GM12878 (cell line): ENCODE measurements at regions not wholly inside any gene's neighbourhood (a gene's known extent, or its start where the extent isn't known, plus 50 kb on each side); places are given as distances from the start of the nearest gene placed in this dataset.

Source experiments
- ATAC-seq: fragments of 200-7000 bp; cut with Tn5 transposase; 3 replicates; pipeline ENCODE4 v1.9.1; 2020; ENCODE audit warnings: mild to moderate bottlenecking, moderate library complexity
- BruUV-seq: library from RNA; stranded (reverse); fragments of 400-500 nt; replicated peaks from 2 replicates; lab custom pipeline; 2021; lab: Mats Ljungman, UMichigan
- CTCF ChIA-PET: fragments of 300-600 bp; sonication (Branson Sonifier 250); formaldehyde crosslinking; extraction: SDS; loops from one replicate; lab custom pipeline; 2021; ENCODE audit warnings: inconsistent platforms; lab: Yijun Ruan, JAX
- POLR2A ChIA-PET: fragments of 350-600 bp; formaldehyde crosslinking; extraction: SDS; loops from one replicate; lab custom pipeline; 2021; ENCODE audit warnings: inconsistent platforms; lab: Charles Lee
- RAD21 ChIA-PET: fragments of 300-600 bp; sonication (Branson Sonifier 250); formaldehyde crosslinking; loops from one replicate; lab custom pipeline; 2023; ENCODE audit warnings: antibody characterized with exemption; ENCODE audit not compliant: unreplicated experiment; lab: Charles Lee
- SMC1A ChIA-PET: fragments of 300-600 bp; sonication (Branson Sonifier 250); formaldehyde crosslinking; loops from one replicate; lab custom pipeline; 2023; ENCODE audit not compliant: unreplicated experiment, uncharacterized antibody; lab: Charles Lee
- DNase-seq: peaks from one replicate; pipeline ENCODE4 v3.0.0-alpha.2; 2011; ENCODE audit warnings: low read depth, low spot score
- FAIRE-seq: peaks from 3 replicates; lab custom pipeline; 2011; peaks lifted over from hg19 to GRCh38; lab: Jason Lieb, UNC
- H2AFZ ChIP-seq: 2 replicates; pipeline ENCODE4 v1.6.0; 2011; ENCODE audit warnings: low read depth, low read length, control low read depth; ENCODE audit not compliant: control insufficient read depth
- H3K27ac ChIP-seq: 2 replicates; pipeline ENCODE4 v1.5.1; 2011; ENCODE audit warnings: control low read depth; ENCODE audit not compliant: control insufficient read depth, insufficient read depth
- H3K27me3 ChIP-seq, 2 experiments: replicated peaks in 1 of 2; 2 replicates each; pipeline versions ENCODE4 v1.6.0 to v1.6.1; 2011; ENCODE audit warnings: low read length in 1 of 2; ENCODE audit not compliant: control insufficient read depth in 2 of 2, insufficient read depth in 2 of 2
- H3K36me3 ChIP-seq, 2 experiments: 2 replicates each; pipeline ENCODE4 v1.5.1; 2011; ENCODE audit warnings: low read length in 1 of 2; ENCODE audit not compliant: control insufficient read depth in 2 of 2, insufficient read depth in 2 of 2
- H3K4me1 ChIP-seq: 2 replicates; pipeline ENCODE4 v1.6.1; 2011; ENCODE audit warnings: mild to moderate bottlenecking, low read length, moderate library complexity, mixed read lengths; ENCODE audit not compliant: control insufficient read depth, insufficient read depth
- H3K4me2 ChIP-seq: 2 replicates; pipeline ENCODE4 v1.6.0; 2011; ENCODE audit warnings: control low read depth; ENCODE audit not compliant: control insufficient read depth, insufficient read depth
- H3K4me3 ChIP-seq: fragments of 200-600 bp; sonication (generic); 2 replicates; pipeline ENCODE4 v1.5.1; 2016
- H3K79me2 ChIP-seq: 2 replicates; pipeline ENCODE4 v1.6.0; 2011; ENCODE audit warnings: low read length; ENCODE audit not compliant: control insufficient read depth, insufficient read depth
- H3K9ac ChIP-seq: 2 replicates; pipeline ENCODE4 v1.8.0; 2011; ENCODE audit warnings: low read length, control low read depth, mixed read lengths; ENCODE audit not compliant: control insufficient read depth, insufficient read depth
- H3K9me3 ChIP-seq: replicated peaks from 3 replicates; pipeline ENCODE4 v1.5.1; 2011; ENCODE audit warnings: mild to moderate bottlenecking, low read length; ENCODE audit not compliant: control insufficient read depth, insufficient read depth
- H4K20me1 ChIP-seq: 2 replicates; pipeline ENCODE4 v1.6.0; 2011; ENCODE audit not compliant: control insufficient read depth, insufficient read depth
- ATF7 ChIP-seq: fragments of 450-650 bp; IDR thresholded peaks from 2 replicates; pipeline ENCODE4 v1.6.1; 2016; ENCODE audit warnings: low read depth, mild to moderate bottlenecking
- CHD2 ChIP-seq: IDR thresholded peaks from 2 replicates; pipeline ENCODE4 v1.6.1; 2011; ENCODE audit warnings: low read depth, low read length, improper control_type of control experiment, borderline replicate concordance
- ETV6 ChIP-seq, 2 experiments: fragments of 450-650 bp in 1 of 2; IDR thresholded peaks in 1 of 2; conservative IDR thresholded peaks in 1 of 2; 2 replicates each; pipeline ENCODE4 v1.6.1; 2014; ENCODE audit warnings: antibody characterized with exemption in 1 of 2, borderline replicate concordance in 1 of 2, low read depth in 1 of 2, mild to moderate bottlenecking in 1 of 2, moderate library complexity in 1 of 2
- IKZF2 ChIP-seq, 2 experiments: fragments of 450-650 bp; IDR thresholded peaks; 2 replicates each; pipeline ENCODE4 v1.6.1; 2017; ENCODE audit warnings: mild to moderate bottlenecking in 2 of 2, moderate library complexity in 2 of 2
- NBN ChIP-seq: fragments of 450-650 bp; IDR thresholded peaks from 2 replicates; pipeline ENCODE4 v1.6.1; 2016
- PKNOX1 ChIP-seq: fragments of 450-650 bp; IDR thresholded peaks from 2 replicates; pipeline ENCODE4 v1.6.1; 2016; ENCODE audit warnings: mild to moderate bottlenecking
- RAD51 ChIP-seq: fragments of 450-650 bp; IDR thresholded peaks from 2 replicates; pipeline ENCODE4 v1.6.1; 2016; ENCODE audit warnings: moderate library complexity, mild to moderate bottlenecking, inconsistent platforms
- SREBF2 ChIP-seq: IDR thresholded peaks from 2 replicates; pipeline ENCODE4 v1.6.1; 2012; ENCODE audit warnings: mild to moderate bottlenecking, low read length
- TAF1 ChIP-seq: IDR thresholded peaks from 2 replicates; pipeline ENCODE4 v1.6.1; 2011; ENCODE audit warnings: mild to moderate bottlenecking, low read depth, low read length, borderline replicate concordance
- USF1 ChIP-seq: IDR thresholded peaks from 2 replicates; pipeline ENCODE4 v1.6.1; 2011; ENCODE audit warnings: borderline replicate concordance, low read depth, mild to moderate bottlenecking, moderate library complexity, mixed read lengths, low read length; ENCODE audit not compliant: insufficient read depth; ENCODE audit errors: extremely low read length
- WGBS: methylation state at CpG from one replicate; pipeline ENCODE4 v1.1.6; 2016; ENCODE audit warnings: low lambda C conversion rate; ENCODE audit not compliant: insufficient replicate concordance, insufficient coverage; ENCODE audit errors: missing lambda C conversion rate; 5-methylcytosine and 5-hydroxymethylcytosine counted together
- in situ Hi-C: fragments of 300-500 bp; cut with MboI; formaldehyde crosslinking; loops from 9 replicates; pipeline ENCODE4 v1.14.3; 2018; ENCODE audit warnings: mixed read lengths
- intact Hi-C: fragments of 100-400 bp; cut with micrococcal nuclease; formaldehyde crosslinking; loops from one replicate; pipeline ENCODE4 v1.14.2; 2022; ENCODE audit not compliant: unreplicated experiment

- Histone ChIP-seq H3K9ac (no peak overlapping the region), H3K4me2 (no peak overlapping the region), H3K4me1 (no peaks in the 10 kb centered on the region), H3K79me2 (no peaks in the 10 kb centered on the region), H2AFZ (no peak overlapping the region), H3K9me3 (no peaks in the 10 kb centered on the region), H3K36me3 (no peaks in the 10 kb centered on the region), H4K20me1 (no peaks in the 10 kb centered on the region), H3K4me3 (no peak overlapping the region), H3K27me3 (no peaks in the 10 kb centered on the region), H3K27ac (no peak overlapping the region)
- intact Hi-C loops (loop anchor here (5.0 to 10.0 kb wide), 4 partner anchors 190 to 1112 kb away; no protein-coding TSS in a partner anchor), in situ Hi-C loops (loop anchor here (5.0 kb wide), 2 partner anchors 432 to 1112 kb away; partner anchors contain the start of gene COL28A1)
- WGBS: 53% methylated on average over 5 of the region's 5 CpGs
- BruUV-seq: no TSS peak
- ChIA-PET SMC1A (interaction anchor here (0.9 to 3.2 kb wide), 17 partner anchors 9 to 1191 kb away, joined by 3 to 23 read pairs (median 4); no protein-coding TSS in a partner anchor), CTCF (interaction anchor here (0.7 to 6.8 kb wide), 15 partner anchors 8 to 1112 kb away, joined by 3 to 56 read pairs (median 4); no protein-coding TSS in a partner anchor), POLR2A (no interaction called here), RAD21 (interaction anchor here (0.6 to 1.9 kb wide), 9 partner anchors 25 to 1191 kb away, joined by 3 to 10 read pairs (median 4); partner anchors contain the start of gene COL28A1)
- ATAC-seq: no peak
- no peak for TF ChIP-seq CHD2
- no peak for TF ChIP-seq ATF7
- no peak for TF ChIP-seq ETV6 (conservative IDR thresholded peaks at IDR 0.05 in 1 of 2, IDR thresholded peaks at IDR 0.05 in 1 of 2; ENCODE audit: borderline replicate concordance in 1 of 2, low read depth in 1 of 2)
- no peak for TF ChIP-seq SREBF2
- no peak for TF ChIP-seq IKZF2 (IDR thresholded peaks at IDR 0.05)
- TF ChIP-seq PKNOX1: no peak
- TF ChIP-seq RAD51: no peak
- TF ChIP-seq TAF1: no peak
- no peak for TF ChIP-seq NBN
- no peak for TF ChIP-seq USF1
- DNase-seq: no peak
- no peak for FAIRE-seq
Observed at GRCh38 chr7:7104971-7105370, 77.4 kb upstream of the C1GALT1 start.
